Heart right ventricle (tissue), 16 donors: ENCODE measurements at regions not wholly inside any gene's neighbourhood (a gene's known extent, or its start where the extent isn't known, plus 50 kb on each side); places are given as distances from the start of the nearest gene placed in this dataset.

Experiments
- ATAC-seq, 8 donors: fragments of 200-7000 bp; cut with Tn5 transposase; one replicate each; pipeline ENCODE4 v1.9.1; 2020; ENCODE audit warnings: mild to moderate bottlenecking in 8 of 8, moderate library complexity in 8 of 8, moderate number of reproducible peaks in 1 of 8
- DNase-seq, 2 donors: peaks; one replicate each; pipeline ENCODE4 v3.0.0-alpha.2; 2020
- H3K27ac ChIP-seq, 10 donors: fragments of 200-600 bp; sonication (generic) in 2 of 10; one replicate each; pipeline versions ENCODE4 v1.5.0 to v1.8.0; 2020 to 2022; ENCODE audit warnings: mild to moderate bottlenecking in 3 of 10
- H3K27me3 ChIP-seq, 7 donors: fragments of 200-600 bp; one replicate each; pipeline ENCODE4 v1.8.0; 2021 to 2022; ENCODE audit warnings: mild to moderate bottlenecking in 2 of 7
- H3K36me3 ChIP-seq, 9 donors: fragments of 200-600 bp; sonication (generic) in 1 of 9; one replicate each; pipeline versions ENCODE4 v1.5.0 to v1.8.0; 2020 to 2022; ENCODE audit warnings: mild to moderate bottlenecking in 2 of 9
- H3K4me1 ChIP-seq, 9 donors: fragments of 200-600 bp; sonication (generic) in 1 of 9; one replicate each; pipeline versions ENCODE4 v1.5.0 to v1.8.0; 2020 to 2022; ENCODE audit warnings: mild to moderate bottlenecking in 4 of 9
- H3K4me3 ChIP-seq, 10 donors: fragments of 200-600 bp; sonication (generic) in 2 of 10; one replicate each; pipeline versions ENCODE4 v1.5.0 to v1.8.0; 2020 to 2022; ENCODE audit warnings: mild to moderate bottlenecking in 7 of 10, moderate library complexity in 2 of 10
- H3K9me3 ChIP-seq, 11 donors: fragments of 200-600 bp in 10 of 11; sonication (generic) in 2 of 11; one replicate each; pipeline versions ENCODE4 v1.5.0 to v1.8.0; 2013 to 2022; ENCODE audit warnings: mild to moderate bottlenecking in 2 of 11, control low read depth in 1 of 11, moderate library complexity in 1 of 11
- WGBS, 2 donors: extraction: QIAGEN DNeasy Blood & Tissue Kit; methylation state at CpG; one replicate each; pipeline ENCODE4 v1.1.7; 2013; ENCODE audit warnings: inconsistent platforms in 1 of 2; 5-methylcytosine and 5-hydroxymethylcytosine counted together
- intact Hi-C, 10 donors: fragments of 100-400 bp; cut with DNase I; formaldehyde crosslinking; loops; one replicate each; pipeline versions ENCODE4 v1.11.1 to v1.14.2; 2022
- TF ChIP-seq, protein P1 (sequence below), 9 donors: fragments of 200-600 bp; sonication (generic) in 2 of 9; IDR thresholded peaks; one replicate each; pipeline versions ENCODE4 v1.5.0 to v1.8.0; 2021 to 2022; ENCODE audit warnings: antibody characterized with exemption in 9 of 9, mild to moderate bottlenecking in 5 of 9, moderate library complexity in 1 of 9
- donor health status: Arrhythmogenic right ventricular cardiomyopathy.
- donor health status: ischemic (EF 13 %, LVEDD 7.1; RV severe dilation, severe dysfunction).
- donor health status: healthy with polysubstance abuse.
- donor health status: DM: no; HTN: yes; CAD: no.
- donor health status: DM: no; HTN: no; CAD: no.
- donor health status: ischemic (EF 25% LVEDD 6.9; RV normal size, moderate dysfunction).
- donor health status: ischemic (EF 25% LVEDD 5.7; RV mildly dilated, moderate dysfunction).
- donor health status: healthy.
- donor health status: DM: yes; HTN: yes; CAD: no.
- donor health status: Ischemic cardiomyopathy.
- donor health status: ischemic (EF 35%, LVEDD 5.7; RV mildly dilated, moderate dysfunction).
- donor health status: nonischemic (EF 11% LVEDD 7.7; RV severe dilation, severe dysfunction).
- donor health status: DM: yes; HTN: yes; CAD: no.
- donor health status: PGD.
- donor health status: ischemic (EF 29% LVEDD 5.4; RV normal size, mild dysfunction).
- donor health status: nonischemic (EF 23%, LVEDD 6.1; RV moderate dilation, normal function).

DNA sequence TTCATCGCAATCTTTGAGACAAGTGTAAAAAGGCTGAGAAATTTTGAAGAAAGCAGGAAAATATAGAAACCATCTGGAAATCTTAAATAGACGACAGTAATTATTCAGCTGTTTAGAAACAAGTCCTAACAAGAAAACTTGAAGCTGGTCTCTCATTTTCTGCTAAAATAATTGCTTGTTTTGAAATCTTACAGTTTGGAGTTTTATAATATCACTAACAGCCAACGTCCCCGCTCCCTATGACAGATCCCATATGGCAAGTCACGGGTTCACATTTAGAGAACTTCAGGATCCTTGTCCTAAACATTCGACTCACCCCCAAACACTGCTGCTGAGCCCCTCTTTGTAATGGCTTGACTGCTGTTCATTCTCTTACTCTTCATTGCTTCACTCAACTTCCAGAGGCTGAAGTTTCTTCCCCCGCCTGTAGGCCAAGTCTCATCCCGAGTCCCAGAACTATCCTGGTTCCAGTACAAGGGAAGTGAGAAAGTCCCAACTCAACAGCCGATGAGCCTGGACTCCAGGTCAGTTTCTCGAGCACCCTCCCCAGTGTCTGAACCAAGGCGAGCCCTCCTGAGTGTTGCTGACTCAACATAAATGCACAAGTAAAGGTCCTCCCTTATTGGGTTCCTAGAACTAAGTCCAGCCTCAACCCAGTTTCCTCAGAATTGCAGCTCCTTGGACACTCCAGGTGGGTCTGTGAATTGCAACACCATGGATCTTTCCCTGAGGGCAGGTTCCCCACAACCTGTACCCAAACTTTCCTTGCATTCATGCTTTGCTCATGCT, 93.4 kb upstream of the BACE2 start:
- Histone ChIP-seq H3K36me3 (no peaks in the 10 kb centered on the region), H3K27ac (no peak overlapping the region)

GRCh38 chr21:41075656-41076055, 92.3 kb upstream of the BACE2 start:
- Histone ChIP-seq H3K27me3 (peaks cover 0 to 38% (median 0%) of the 10 kb centered on the region in 7 donors), H3K27ac (no peak overlapping the region), H3K4me1 (no peaks in the 10 kb centered on the region), H3K4me3 (no peak overlapping the region), H3K36me3 (no peaks in the 10 kb centered on the region), H3K9me3 (no peaks in the 10 kb centered on the region)
- no peak for ATAC-seq
- TF ChIP-seq, protein P1, sequence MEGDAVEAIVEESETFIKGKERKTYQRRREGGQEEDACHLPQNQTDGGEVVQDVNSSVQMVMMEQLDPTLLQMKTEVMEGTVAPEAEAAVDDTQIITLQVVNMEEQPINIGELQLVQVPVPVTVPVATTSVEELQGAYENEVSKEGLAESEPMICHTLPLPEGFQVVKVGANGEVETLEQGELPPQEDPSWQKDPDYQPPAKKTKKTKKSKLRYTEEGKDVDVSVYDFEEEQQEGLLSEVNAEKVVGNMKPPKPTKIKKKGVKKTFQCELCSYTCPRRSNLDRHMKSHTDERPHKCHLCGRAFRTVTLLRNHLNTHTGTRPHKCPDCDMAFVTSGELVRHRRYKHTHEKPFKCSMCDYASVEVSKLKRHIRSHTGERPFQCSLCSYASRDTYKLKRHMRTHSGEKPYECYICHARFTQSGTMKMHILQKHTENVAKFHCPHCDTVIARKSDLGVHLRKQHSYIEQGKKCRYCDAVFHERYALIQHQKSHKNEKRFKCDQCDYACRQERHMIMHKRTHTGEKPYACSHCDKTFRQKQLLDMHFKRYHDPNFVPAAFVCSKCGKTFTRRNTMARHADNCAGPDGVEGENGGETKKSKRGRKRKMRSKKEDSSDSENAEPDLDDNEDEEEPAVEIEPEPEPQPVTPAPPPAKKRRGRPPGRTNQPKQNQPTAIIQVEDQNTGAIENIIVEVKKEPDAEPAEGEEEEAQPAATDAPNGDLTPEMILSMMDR (IDR thresholded peaks at IDR 0.05) = no peak
- intact Hi-C loops = no loop called here
- DNase-seq = no peak
- WGBS, 2 donors = 97% methylated on average over 18 of the region's 18 CpGs

More for the DNA sequence above, 93.4 kb upstream of the BACE2 start:
- intact Hi-C loops = no loop called here
- TF ChIP-seq, protein P1 (IDR thresholded peaks at IDR 0.05) = no peak
- 79 to 86% methylated on average over 11 of the region's 11 CpGs for WGBS, 2 donors
- no peak for DNase-seq
- Histone ChIP-seq H3K27me3 (peaks cover 0 to 45% (median 0%) of the 10 kb centered on the region in 7 donors), H3K4me3 (no peak overlapping the region), H3K4me1 (no peaks in the 10 kb centered on the region), H3K9me3 (no peaks in the 10 kb centered on the region)
- no peak for ATAC-seq

DNA sequence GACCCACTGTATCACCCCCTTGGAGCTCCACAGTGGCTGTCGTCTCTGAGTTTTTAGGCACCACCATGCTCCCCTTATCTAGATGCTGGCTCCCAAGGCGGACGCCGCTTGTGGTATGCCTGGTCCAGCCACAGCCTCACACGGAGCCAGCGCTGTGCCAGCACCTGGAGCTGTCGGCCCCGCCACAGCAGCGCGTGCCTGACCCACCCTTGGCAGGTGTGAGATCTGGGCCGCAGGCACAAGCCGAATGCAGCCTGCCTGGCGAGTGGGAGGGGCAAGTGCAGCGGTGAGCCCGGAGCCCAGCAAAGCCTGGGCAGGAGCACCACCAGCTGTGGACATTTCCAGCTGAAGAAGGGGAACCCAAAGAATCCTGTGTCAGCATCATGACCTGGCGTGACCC, 91.9 kb upstream of the BACE2 start:
- DNase-seq (no peak), ATAC-seq (peak in 2 of 8 donors; percentile 26 to 52)
- peaks cover 0 to 34% (median 0%) of the 10 kb centered on the region in 7 donors for H3K27me3 ChIP-seq
- no peak overlapping the region for H3K27ac ChIP-seq
- TF ChIP-seq, protein P1 (IDR thresholded peaks at IDR 0.05) = no peak
- 90 to 95% methylated on average over 16 of the region's 16 CpGs for WGBS, 2 donors
- H3K4me3 ChIP-seq = no peak overlapping the region
- no peaks in the 10 kb centered on the region for H3K36me3 ChIP-seq
- intact Hi-C loops = no loop called here
- H3K9me3 ChIP-seq = no peaks in the 10 kb centered on the region
- no peaks in the 10 kb centered on the region for H3K4me1 ChIP-seq

DNA sequence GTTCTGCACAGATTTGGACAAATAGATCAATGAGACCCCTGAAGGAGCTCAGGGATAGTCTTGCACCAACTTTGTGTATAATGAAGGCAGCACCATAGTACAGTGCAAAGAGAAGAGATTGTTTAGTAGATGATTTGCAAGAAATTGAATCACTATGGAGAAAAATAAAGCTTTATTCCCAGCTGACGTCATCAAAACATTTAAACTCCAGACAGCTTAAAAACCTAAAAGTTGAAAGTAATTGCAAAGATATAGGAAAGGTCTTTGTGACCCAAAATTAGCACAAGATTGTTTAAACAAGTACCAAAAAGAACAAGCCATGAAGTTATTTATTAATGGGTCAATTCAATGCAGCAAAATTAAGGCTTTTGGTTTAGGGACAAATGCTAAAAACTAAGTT, 88.8 kb upstream of the BACE2 start:
- peaks cover 0 to 26% (median 0%) of the 10 kb centered on the region in 7 donors for H3K27me3 ChIP-seq
- H3K36me3 ChIP-seq = no peaks in the 10 kb centered on the region

More for the DNA sequence above, 88.8 kb upstream of the BACE2 start:
- Histone ChIP-seq H3K27ac (no peak overlapping the region), H3K4me3 (no peak overlapping the region), H3K9me3 (peaks cover 0 to 6% (median 0%) of the 10 kb centered on the region in 11 donors), H3K4me1 (no peaks in the 10 kb centered on the region)
- TF ChIP-seq, protein P1 (IDR thresholded peaks at IDR 0.05) = no peak
- no peak for ATAC-seq
- no peak for DNase-seq
- 82 to 89% methylated on average over 1 of the region's 1 CpG for WGBS, 2 donors
- intact Hi-C loops = no loop called here
